ENCODE measurements at regions not wholly inside any gene's neighbourhood (a gene's known extent, or its start where the extent isn't known, plus 50 kb on each side); places are given as distances from the start of the nearest gene placed in this dataset.

DNA sequence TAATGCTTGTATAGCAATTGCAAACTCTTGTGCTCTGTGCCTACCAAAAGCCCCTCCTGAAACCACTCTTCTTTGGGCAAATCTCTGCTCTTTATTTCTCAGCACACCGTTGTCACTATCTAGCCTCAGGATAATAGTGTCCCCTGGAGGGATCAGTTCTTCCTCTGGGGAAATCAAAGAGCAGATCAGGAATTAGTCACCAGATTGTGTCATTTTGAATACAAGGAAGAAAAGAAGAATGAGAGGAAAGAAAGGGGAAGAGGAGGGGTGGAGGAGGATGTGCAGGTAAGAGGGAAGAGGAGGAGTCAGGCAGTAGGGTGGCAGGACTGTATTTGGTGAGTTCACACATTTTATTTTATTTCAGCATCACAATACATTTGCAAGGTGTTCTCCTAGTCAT lies 256.4 kb downstream of the GRIN2B start:
- TF ChIP-seq POLR2A (IDR thresholded peaks at IDR 0.05; ENCODE audit: borderline replicate concordance, extremely low read depth, insufficient read depth, insufficient read length), result no peak
- TF ChIP-seq, protein P1, sequence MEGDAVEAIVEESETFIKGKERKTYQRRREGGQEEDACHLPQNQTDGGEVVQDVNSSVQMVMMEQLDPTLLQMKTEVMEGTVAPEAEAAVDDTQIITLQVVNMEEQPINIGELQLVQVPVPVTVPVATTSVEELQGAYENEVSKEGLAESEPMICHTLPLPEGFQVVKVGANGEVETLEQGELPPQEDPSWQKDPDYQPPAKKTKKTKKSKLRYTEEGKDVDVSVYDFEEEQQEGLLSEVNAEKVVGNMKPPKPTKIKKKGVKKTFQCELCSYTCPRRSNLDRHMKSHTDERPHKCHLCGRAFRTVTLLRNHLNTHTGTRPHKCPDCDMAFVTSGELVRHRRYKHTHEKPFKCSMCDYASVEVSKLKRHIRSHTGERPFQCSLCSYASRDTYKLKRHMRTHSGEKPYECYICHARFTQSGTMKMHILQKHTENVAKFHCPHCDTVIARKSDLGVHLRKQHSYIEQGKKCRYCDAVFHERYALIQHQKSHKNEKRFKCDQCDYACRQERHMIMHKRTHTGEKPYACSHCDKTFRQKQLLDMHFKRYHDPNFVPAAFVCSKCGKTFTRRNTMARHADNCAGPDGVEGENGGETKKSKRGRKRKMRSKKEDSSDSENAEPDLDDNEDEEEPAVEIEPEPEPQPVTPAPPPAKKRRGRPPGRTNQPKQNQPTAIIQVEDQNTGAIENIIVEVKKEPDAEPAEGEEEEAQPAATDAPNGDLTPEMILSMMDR (IDR thresholded peaks at IDR 0.05 in 2 of 3, conservative IDR thresholded peaks at IDR 0.05 in 1 of 3; ENCODE audit: borderline replicate concordance in 1 of 3, insufficient read depth in 1 of 3, low read depth in 2 of 3, low read length in 2 of 3), result 0 out of 6 replicates have a peak, but pooled peaks of 1 of the 3 experiments have one; percentile 19

Data from HCT116 (cell line).